Kidney epithelial cell (primary cell): ENCODE measurements at regions not wholly inside any gene's neighbourhood (a gene's known extent, or its start where the extent isn't known, plus 50 kb on each side); places are given as distances from the start of the nearest gene placed in this dataset.

Experiments
- DNase-seq: peaks from one replicate; pipeline ENCODE4 v3.0.0-alpha.2; 2010; ENCODE audit warnings: low read depth
- H3K27me3 ChIP-seq: 2 replicates; pipeline ENCODE4 v1.6.0; 2011; ENCODE audit warnings: low read length; ENCODE audit not compliant: control insufficient read depth, insufficient read depth
- H3K36me3 ChIP-seq: 2 replicates; pipeline ENCODE4 v1.5.1; 2011; ENCODE audit warnings: low read length; ENCODE audit not compliant: control insufficient read depth, insufficient read depth
- H3K4me3 ChIP-seq: 2 replicates; pipeline ENCODE4 v1.5.1; 2011; ENCODE audit warnings: low read depth, mild to moderate bottlenecking, control low read depth, low read length
- TF ChIP-seq, protein P1 (sequence below): IDR thresholded peaks from 2 replicates; pipeline ENCODE4 v1.5.1; 2011; ENCODE audit warnings: mild to moderate bottlenecking, moderate library complexity, low read length, control low read depth, inconsistent platforms; ENCODE audit not compliant: insufficient read depth, poor library complexity, severe bottlenecking

GRCh38 chr7:35982600-35982999, 170.5 kb upstream of the EEPD1 start:
- Histone ChIP-seq H3K36me3 (no peaks in the 10 kb centered on the region), H3K4me3 (no peak overlapping the region), H3K27me3 (no peaks in the 10 kb centered on the region)
- TF ChIP-seq, protein P1, sequence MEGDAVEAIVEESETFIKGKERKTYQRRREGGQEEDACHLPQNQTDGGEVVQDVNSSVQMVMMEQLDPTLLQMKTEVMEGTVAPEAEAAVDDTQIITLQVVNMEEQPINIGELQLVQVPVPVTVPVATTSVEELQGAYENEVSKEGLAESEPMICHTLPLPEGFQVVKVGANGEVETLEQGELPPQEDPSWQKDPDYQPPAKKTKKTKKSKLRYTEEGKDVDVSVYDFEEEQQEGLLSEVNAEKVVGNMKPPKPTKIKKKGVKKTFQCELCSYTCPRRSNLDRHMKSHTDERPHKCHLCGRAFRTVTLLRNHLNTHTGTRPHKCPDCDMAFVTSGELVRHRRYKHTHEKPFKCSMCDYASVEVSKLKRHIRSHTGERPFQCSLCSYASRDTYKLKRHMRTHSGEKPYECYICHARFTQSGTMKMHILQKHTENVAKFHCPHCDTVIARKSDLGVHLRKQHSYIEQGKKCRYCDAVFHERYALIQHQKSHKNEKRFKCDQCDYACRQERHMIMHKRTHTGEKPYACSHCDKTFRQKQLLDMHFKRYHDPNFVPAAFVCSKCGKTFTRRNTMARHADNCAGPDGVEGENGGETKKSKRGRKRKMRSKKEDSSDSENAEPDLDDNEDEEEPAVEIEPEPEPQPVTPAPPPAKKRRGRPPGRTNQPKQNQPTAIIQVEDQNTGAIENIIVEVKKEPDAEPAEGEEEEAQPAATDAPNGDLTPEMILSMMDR: no peak
- no peak for DNase-seq

DNA sequence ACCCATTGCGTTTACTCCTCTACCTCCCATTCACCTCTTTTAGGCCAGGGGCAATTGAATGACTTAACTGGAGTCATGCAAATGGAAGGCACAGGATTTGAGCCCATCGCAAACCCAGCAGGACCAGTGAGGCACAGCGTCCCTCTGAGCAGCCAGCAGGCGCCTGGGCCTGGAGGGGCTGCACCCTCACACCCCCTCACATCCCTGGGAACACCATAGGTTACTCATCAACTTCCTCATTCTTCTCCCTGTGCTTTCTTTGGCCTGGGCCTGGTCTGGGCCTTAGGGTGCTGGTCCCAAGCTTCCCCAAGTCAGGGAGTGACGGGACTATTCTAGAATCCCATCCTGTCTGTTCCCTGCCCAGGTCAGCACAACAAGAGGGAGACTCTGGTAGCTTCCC, 169.4 kb upstream of the EEPD1 start:
- no peak for DNase-seq
- H3K4me3 ChIP-seq: no peak overlapping the region
- no peaks in the 10 kb centered on the region for H3K27me3 ChIP-seq
- TF ChIP-seq, protein P1: no peak
- no peaks in the 10 kb centered on the region for H3K36me3 ChIP-seq

DNA sequence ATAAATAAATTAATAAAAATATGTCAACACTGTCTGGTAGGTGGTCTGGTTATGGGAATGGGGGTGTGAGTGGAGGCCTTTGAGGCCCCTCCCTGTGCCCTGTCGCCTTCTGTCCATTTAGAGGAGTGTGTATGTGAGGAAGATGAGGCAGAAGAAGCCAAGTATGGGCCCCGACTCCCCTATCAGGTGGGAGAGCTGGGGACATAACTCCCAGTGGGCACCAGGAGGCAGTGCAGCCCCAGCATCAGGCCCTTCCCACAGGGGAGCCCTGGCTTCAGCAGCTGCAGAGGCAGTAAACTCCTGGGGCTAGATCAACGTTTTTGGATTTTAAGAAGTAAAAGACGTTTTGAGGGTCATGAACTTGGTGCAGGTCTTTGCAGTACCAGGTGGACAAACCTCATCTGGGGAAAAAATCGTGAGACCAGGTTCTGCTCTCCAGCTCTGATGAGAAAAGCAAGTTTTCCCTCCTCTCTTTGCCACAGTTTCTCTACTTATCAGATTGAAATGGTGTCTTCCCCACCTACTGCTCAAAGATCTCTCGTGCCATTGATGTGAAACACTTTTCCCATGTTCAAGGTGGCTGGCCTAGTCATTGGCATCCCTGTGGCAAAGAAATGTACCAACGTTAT, 167.8 kb upstream of the EEPD1 start:
- Histone ChIP-seq H3K36me3 (no peaks in the 10 kb centered on the region), H3K27me3 (no peaks in the 10 kb centered on the region), H3K4me3 (no peak overlapping the region)
- TF ChIP-seq, protein P1: peak; percentile 96
- no peak for DNase-seq

GRCh38 chr7:35987016-35987415, 166.0 kb upstream of the EEPD1 start:
- TF ChIP-seq, protein P1: no peak
- Histone ChIP-seq H3K27me3 (no peaks in the 10 kb centered on the region), H3K4me3 (no peak overlapping the region), H3K36me3 (no peaks in the 10 kb centered on the region)
- no peak for DNase-seq

- Histone ChIP-seq H3K4me3 (no peak overlapping the region), H3K36me3 (no peaks in the 10 kb centered on the region), H3K27me3 (no peaks in the 10 kb centered on the region)
- TF ChIP-seq, protein P1: no peak
- no peak for DNase-seq
These were observed 164.9 kb upstream of the EEPD1 start for GRCh38 chr7:35988105-35988504.

DNA sequence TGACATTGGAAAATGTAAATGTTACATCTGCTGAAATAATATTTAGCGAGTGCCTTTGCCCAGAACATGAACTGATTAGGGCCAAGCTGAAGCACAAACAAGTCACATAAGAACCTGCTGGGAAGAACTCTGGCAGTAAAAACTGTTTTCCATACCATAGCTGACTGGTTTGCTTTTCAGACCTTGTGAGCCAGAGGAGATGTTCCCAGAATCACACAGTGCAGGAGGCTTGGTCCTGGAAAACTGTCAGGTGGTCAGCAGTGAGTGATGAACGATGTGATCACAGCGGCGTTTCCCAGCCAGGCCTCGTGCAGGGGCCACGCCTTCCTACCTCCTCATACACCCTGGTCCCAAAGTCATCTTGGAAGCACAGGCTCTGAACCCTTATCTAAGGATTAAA, 164.2 kb upstream of the EEPD1 start:
- no peak for DNase-seq
- TF ChIP-seq, protein P1: no peak
- Histone ChIP-seq H3K4me3 (no peak overlapping the region), H3K36me3 (no peaks in the 10 kb centered on the region), H3K27me3 (no peaks in the 10 kb centered on the region)
